ENCODE measurements at regions not wholly inside any gene's neighbourhood (a gene's known extent, or its start where the extent isn't known, plus 50 kb on each side); places are given as distances from the start of the nearest gene placed in this dataset.

DNA sequence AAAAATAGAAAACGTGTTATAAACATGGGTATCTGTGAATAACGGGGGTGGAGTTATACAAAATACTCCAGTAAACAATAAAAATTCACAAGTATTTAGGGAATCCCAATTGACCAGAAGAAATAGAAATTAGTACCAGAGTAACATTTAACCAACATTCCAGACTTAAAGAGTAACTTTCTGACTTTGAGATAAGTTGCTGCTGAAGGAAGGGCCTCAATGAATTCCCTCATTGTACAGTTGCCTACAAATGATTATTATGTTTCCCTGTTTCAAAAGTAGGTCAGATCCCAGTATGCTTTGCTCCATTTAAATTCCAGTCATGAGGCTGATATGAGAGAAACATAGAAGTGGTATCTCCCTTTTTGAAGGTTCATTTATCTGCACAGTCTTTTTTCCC lies 88.3 kb upstream of the KCNH7 start:
- TF ChIP-seq, protein P1, sequence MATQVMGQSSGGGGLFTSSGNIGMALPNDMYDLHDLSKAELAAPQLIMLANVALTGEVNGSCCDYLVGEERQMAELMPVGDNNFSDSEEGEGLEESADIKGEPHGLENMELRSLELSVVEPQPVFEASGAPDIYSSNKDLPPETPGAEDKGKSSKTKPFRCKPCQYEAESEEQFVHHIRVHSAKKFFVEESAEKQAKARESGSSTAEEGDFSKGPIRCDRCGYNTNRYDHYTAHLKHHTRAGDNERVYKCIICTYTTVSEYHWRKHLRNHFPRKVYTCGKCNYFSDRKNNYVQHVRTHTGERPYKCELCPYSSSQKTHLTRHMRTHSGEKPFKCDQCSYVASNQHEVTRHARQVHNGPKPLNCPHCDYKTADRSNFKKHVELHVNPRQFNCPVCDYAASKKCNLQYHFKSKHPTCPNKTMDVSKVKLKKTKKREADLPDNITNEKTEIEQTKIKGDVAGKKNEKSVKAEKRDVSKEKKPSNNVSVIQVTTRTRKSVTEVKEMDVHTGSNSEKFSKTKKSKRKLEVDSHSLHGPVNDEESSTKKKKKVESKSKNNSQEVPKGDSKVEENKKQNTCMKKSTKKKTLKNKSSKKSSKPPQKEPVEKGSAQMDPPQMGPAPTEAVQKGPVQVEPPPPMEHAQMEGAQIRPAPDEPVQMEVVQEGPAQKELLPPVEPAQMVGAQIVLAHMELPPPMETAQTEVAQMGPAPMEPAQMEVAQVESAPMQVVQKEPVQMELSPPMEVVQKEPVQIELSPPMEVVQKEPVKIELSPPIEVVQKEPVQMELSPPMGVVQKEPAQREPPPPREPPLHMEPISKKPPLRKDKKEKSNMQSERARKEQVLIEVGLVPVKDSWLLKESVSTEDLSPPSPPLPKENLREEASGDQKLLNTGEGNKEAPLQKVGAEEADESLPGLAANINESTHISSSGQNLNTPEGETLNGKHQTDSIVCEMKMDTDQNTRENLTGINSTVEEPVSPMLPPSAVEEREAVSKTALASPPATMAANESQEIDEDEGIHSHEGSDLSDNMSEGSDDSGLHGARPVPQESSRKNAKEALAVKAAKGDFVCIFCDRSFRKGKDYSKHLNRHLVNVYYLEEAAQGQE (IDR thresholded peaks at IDR 0.05; ENCODE audit: borderline replicate concordance) = no peak
- TF ChIP-seq, protein P2, sequence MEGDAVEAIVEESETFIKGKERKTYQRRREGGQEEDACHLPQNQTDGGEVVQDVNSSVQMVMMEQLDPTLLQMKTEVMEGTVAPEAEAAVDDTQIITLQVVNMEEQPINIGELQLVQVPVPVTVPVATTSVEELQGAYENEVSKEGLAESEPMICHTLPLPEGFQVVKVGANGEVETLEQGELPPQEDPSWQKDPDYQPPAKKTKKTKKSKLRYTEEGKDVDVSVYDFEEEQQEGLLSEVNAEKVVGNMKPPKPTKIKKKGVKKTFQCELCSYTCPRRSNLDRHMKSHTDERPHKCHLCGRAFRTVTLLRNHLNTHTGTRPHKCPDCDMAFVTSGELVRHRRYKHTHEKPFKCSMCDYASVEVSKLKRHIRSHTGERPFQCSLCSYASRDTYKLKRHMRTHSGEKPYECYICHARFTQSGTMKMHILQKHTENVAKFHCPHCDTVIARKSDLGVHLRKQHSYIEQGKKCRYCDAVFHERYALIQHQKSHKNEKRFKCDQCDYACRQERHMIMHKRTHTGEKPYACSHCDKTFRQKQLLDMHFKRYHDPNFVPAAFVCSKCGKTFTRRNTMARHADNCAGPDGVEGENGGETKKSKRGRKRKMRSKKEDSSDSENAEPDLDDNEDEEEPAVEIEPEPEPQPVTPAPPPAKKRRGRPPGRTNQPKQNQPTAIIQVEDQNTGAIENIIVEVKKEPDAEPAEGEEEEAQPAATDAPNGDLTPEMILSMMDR (IDR thresholded peaks at IDR 0.05; ENCODE audit: poor library complexity, severe bottlenecking) = no peak
- TF ChIP-seq EZH2 (IDR thresholded peaks at IDR 0.05; ENCODE audit: borderline replicate concordance, insufficient read depth, low read length, poor library complexity, severe bottlenecking) (no peak), POLR2AphosphoS5 (IDR thresholded peaks at IDR 0.05) (no peak), TAF1 (IDR thresholded peaks at IDR 0.05; ENCODE audit: low read depth) (no peak), EP300 (conservative IDR thresholded peaks at IDR 0.05; ENCODE audit: poor library complexity, severe bottlenecking) (no peak), RAD21 (conservative IDR thresholded peaks at IDR 0.05) (no peak), SMC3 (conservative IDR thresholded peaks at IDR 0.05; ENCODE audit: poor library complexity) (no peak)
